Trophoblast cell (in vitro differentiated cells and primary cell): ENCODE measurements at regions not wholly inside any gene's neighbourhood (a gene's known extent, or its start where the extent isn't known, plus 50 kb on each side); places are given as distances from the start of the nearest gene placed in this dataset.

ENCODE experiments used
- DNase-seq, 2 donors: peaks; one replicate each; pipeline ENCODE4 v3.0.0-alpha.2; 2016
- H2AFZ ChIP-seq: 2 replicates; pipeline ENCODE4 v1.6.1; 2013; ENCODE audit warnings: low read length, moderate library complexity, mild to moderate bottlenecking; ENCODE audit not compliant: insufficient read depth, poor library complexity
- H2AK5ac ChIP-seq: 2 replicates; pipeline ENCODE4 v1.6.1; 2013; ENCODE audit warnings: mild to moderate bottlenecking, low read length
- H2BK120ac ChIP-seq: 2 replicates; pipeline ENCODE4 v1.6.1; 2013; ENCODE audit warnings: low read length, mild to moderate bottlenecking, moderate library complexity; ENCODE audit not compliant: insufficient read depth, poor library complexity
- H2BK12ac ChIP-seq: 2 replicates; pipeline ENCODE4 v1.6.1; 2013; ENCODE audit warnings: mild to moderate bottlenecking, low read length, moderate library complexity
- H2BK5ac ChIP-seq: 2 replicates; pipeline ENCODE4 v1.6.1; 2013; ENCODE audit warnings: low read length, low read depth, moderate library complexity, mild to moderate bottlenecking; ENCODE audit not compliant: poor library complexity
- H3K14ac ChIP-seq: 2 replicates; pipeline ENCODE4 v1.6.1; 2013; ENCODE audit warnings: mild to moderate bottlenecking, low read length
- H3K18ac ChIP-seq: 2 replicates; pipeline ENCODE4 v1.6.1; 2013; ENCODE audit warnings: mild to moderate bottlenecking, low read length
- H3K23ac ChIP-seq: 2 replicates; pipeline ENCODE4 v1.6.1; 2013; ENCODE audit warnings: low read length
- H3K27ac ChIP-seq: 2 replicates; pipeline ENCODE4 v1.5.1; 2013; ENCODE audit warnings: low read depth, mild to moderate bottlenecking, inconsistent platforms, low read length, moderate library complexity
- H3K27me3 ChIP-seq: 2 replicates; pipeline ENCODE4 v1.6.1; 2013; ENCODE audit warnings: inconsistent platforms, mild to moderate bottlenecking, low read length, moderate library complexity; ENCODE audit not compliant: insufficient read depth
- H3K36me3 ChIP-seq, 2 experiments: 1 replicate in 1 of 2; 2 replicates in 1 of 2; pipeline ENCODE4 v1.6.1; 2013; ENCODE audit warnings: low read length in 2 of 2, mild to moderate bottlenecking in 2 of 2, moderate library complexity in 1 of 2; ENCODE audit not compliant: insufficient read depth in 2 of 2, control insufficient read depth in 1 of 2
- H3K4ac ChIP-seq: 2 replicates; pipeline ENCODE4 v1.6.1; 2013; ENCODE audit warnings: low read depth, mild to moderate bottlenecking, low read length, moderate library complexity
- H3K4me1 ChIP-seq, 2 experiments: 1 replicate in 1 of 2; 2 replicates in 1 of 2; pipeline ENCODE4 v1.6.1; 2013; ENCODE audit warnings: low read length in 2 of 2, mild to moderate bottlenecking in 2 of 2, moderate library complexity in 1 of 2; ENCODE audit not compliant: insufficient read depth in 2 of 2, control insufficient read depth in 1 of 2
- H3K4me2 ChIP-seq: 2 replicates; pipeline ENCODE4 v1.6.1; 2013; ENCODE audit warnings: inconsistent platforms, mild to moderate bottlenecking, low read length, moderate library complexity
- H3K4me3 ChIP-seq: 2 replicates; pipeline ENCODE4 v1.5.1; 2013; ENCODE audit warnings: mild to moderate bottlenecking, low read depth, low read length, inconsistent platforms
- H3K79me1 ChIP-seq: one replicate; pipeline ENCODE4 v1.6.1; 2013; ENCODE audit warnings: low read length
- H3K79me2 ChIP-seq: 2 replicates; pipeline ENCODE4 v1.6.1; 2013; ENCODE audit warnings: low read length, mild to moderate bottlenecking; ENCODE audit not compliant: control insufficient read depth, insufficient read depth, poor library complexity
- H3K9ac ChIP-seq: 2 replicates; pipeline ENCODE4 v1.6.1; 2013; ENCODE audit warnings: mild to moderate bottlenecking, low read length
- H3K9me3 ChIP-seq: 2 replicates; pipeline ENCODE4 v1.6.1; 2013; ENCODE audit warnings: low read depth, mild to moderate bottlenecking, control low read depth, inconsistent platforms, low read length; ENCODE audit not compliant: insufficient read depth
- H4K12ac ChIP-seq: 2 replicates; pipeline ENCODE4 v1.6.1; 2013; ENCODE audit warnings: low read depth, mild to moderate bottlenecking, low read length, moderate library complexity
- H4K8ac ChIP-seq: 2 replicates; pipeline ENCODE4 v1.6.1; 2013; ENCODE audit warnings: low read depth, mild to moderate bottlenecking, low read length, moderate library complexity
- H4K91ac ChIP-seq: one replicate; pipeline ENCODE4 v1.6.1; 2013; ENCODE audit warnings: low read depth, mild to moderate bottlenecking, low read length, moderate library complexity
- WGBS: extraction: QIAGEN DNeasy Blood & Tissue Kit; methylation state at CpG from one replicate; pipeline ENCODE4 v1.1.7; 2013; ENCODE audit warnings: missing lambda C conversion rate; ENCODE audit not compliant: insufficient read length, insufficient coverage; ENCODE audit errors: extremely low coverage; 5-methylcytosine and 5-hydroxymethylcytosine counted together

GRCh38 chr12:95411057-95411456 lies 62.9 kb upstream of the METAP2 start:
- H4K12ac ChIP-seq = no peak overlapping the region
- DNase-seq = no peak
- no peak overlapping the region for H3K14ac ChIP-seq
- H3K18ac ChIP-seq = no peak overlapping the region
- no peak overlapping the region for H3K4me3 ChIP-seq
- H3K23ac ChIP-seq = no peak overlapping the region
- H3K79me1 ChIP-seq = no peaks in the 10 kb centered on the region
- H3K79me2 ChIP-seq = no peaks in the 10 kb centered on the region
- H3K27ac ChIP-seq = no peak overlapping the region
- H4K91ac ChIP-seq = no peak overlapping the region
- no peak overlapping the region for H3K4ac ChIP-seq
- H2BK120ac ChIP-seq = no peak overlapping the region
- no peak overlapping the region for H3K4me2 ChIP-seq
- no peak overlapping the region for H2AFZ ChIP-seq
- H4K8ac ChIP-seq = no peak overlapping the region
- no peaks in the 10 kb centered on the region for H3K36me3 ChIP-seq
- WGBS = no CpG with 5 or more reads among the region's 3 CpGs
- H3K9me3 ChIP-seq = no peaks in the 10 kb centered on the region
- H3K4me1 ChIP-seq = peaks cover 0 to 2% of the 10 kb centered on the region in 2 experiments
- H2AK5ac ChIP-seq = no peak overlapping the region
- H2BK12ac ChIP-seq = no peak overlapping the region
- H3K27me3 ChIP-seq = no peaks in the 10 kb centered on the region
- no peak overlapping the region for H2BK5ac ChIP-seq
- H3K9ac ChIP-seq = no peak overlapping the region

GRCh38 chr12:95411466-95411865 lies 62.5 kb upstream of the METAP2 start:
- H3K4me1 ChIP-seq = peaks cover 0 to under 1% of the 10 kb centered on the region in 2 experiments
- no peak overlapping the region for H3K14ac ChIP-seq
- H3K27me3 ChIP-seq = no peaks in the 10 kb centered on the region
- no peak overlapping the region for H2AFZ ChIP-seq
- H4K12ac ChIP-seq = no peak overlapping the region
- no peak overlapping the region for H2AK5ac ChIP-seq
- H3K79me1 ChIP-seq = no peaks in the 10 kb centered on the region
- H2BK12ac ChIP-seq = no peak overlapping the region
- H3K36me3 ChIP-seq = no peaks in the 10 kb centered on the region
- H3K9ac ChIP-seq = no peak overlapping the region
- DNase-seq = no peak
- H3K27ac ChIP-seq = no peak overlapping the region
- no peaks in the 10 kb centered on the region for H3K9me3 ChIP-seq
- no peak overlapping the region for H3K4me2 ChIP-seq
- no peak overlapping the region for H3K23ac ChIP-seq
- H3K79me2 ChIP-seq = no peaks in the 10 kb centered on the region
- no peak overlapping the region for H3K4me3 ChIP-seq
- H2BK120ac ChIP-seq = no peak overlapping the region
- no peak overlapping the region for H4K8ac ChIP-seq
- WGBS = no CpG with 5 or more reads among the region's 3 CpGs
- no peak overlapping the region for H2BK5ac ChIP-seq
- H3K4ac ChIP-seq = no peak overlapping the region
- no peak overlapping the region for H3K18ac ChIP-seq
- no peak overlapping the region for H4K91ac ChIP-seq

GRCh38 chr12:95412482-95413311 lies 61.3 kb upstream of the METAP2 start:
- DNase-seq = peak in 1 of 2 donors; percentile 57
- no peak overlapping the region for H3K18ac ChIP-seq

GRCh38 chr12:95413576-95413975 lies 60.4 kb upstream of the METAP2 start:
- Histone ChIP-seq H3K4me1 (no peaks in the 10 kb centered on the region), H3K4me3 (no peak overlapping the region), H3K4ac (no peak overlapping the region), H2AK5ac (no peak overlapping the region), H3K79me2 (no peaks in the 10 kb centered on the region), H3K36me3 (no peaks in the 10 kb centered on the region), H3K9me3 (no peaks in the 10 kb centered on the region), H3K23ac (no peak overlapping the region), H3K14ac (no peak overlapping the region), H2BK120ac (no peak overlapping the region), H2BK12ac (no peak overlapping the region), H3K4me2 (no peak overlapping the region), H3K27ac (no peak overlapping the region), H3K9ac (no peak overlapping the region), H2BK5ac (no peak overlapping the region), H3K79me1 (no peaks in the 10 kb centered on the region), H3K27me3 (no peaks in the 10 kb centered on the region), H4K12ac (no peak overlapping the region), H3K18ac (no peak overlapping the region), H4K8ac (no peak overlapping the region), H2AFZ (no peak overlapping the region), H4K91ac (no peak overlapping the region)
- no peak for DNase-seq
- WGBS = no CpG with 5 or more reads among the region's 3 CpGs

More at GRCh38 chr12:95412482-95413311, 61.3 kb upstream of the METAP2 start:
- no peaks in the 10 kb centered on the region for H3K79me2 ChIP-seq
- WGBS = no CpG with 5 or more reads among the region's 4 CpGs
- no peaks in the 10 kb centered on the region for H3K4me1 ChIP-seq
- H2AFZ ChIP-seq = no peak overlapping the region
- no peak overlapping the region for H3K4ac ChIP-seq
- no peaks in the 10 kb centered on the region for H3K27me3 ChIP-seq
- no peak overlapping the region for H3K27ac ChIP-seq
- H4K8ac ChIP-seq = no peak overlapping the region
- H2BK12ac ChIP-seq = no peak overlapping the region
- no peak overlapping the region for H4K91ac ChIP-seq
- H2BK120ac ChIP-seq = no peak overlapping the region
- no peak overlapping the region for H3K14ac ChIP-seq
- no peak overlapping the region for H2BK5ac ChIP-seq
- no peak overlapping the region for H3K4me3 ChIP-seq
- no peaks in the 10 kb centered on the region for H3K79me1 ChIP-seq
- H3K23ac ChIP-seq = no peak overlapping the region
- no peak overlapping the region for H4K12ac ChIP-seq
- no peaks in the 10 kb centered on the region for H3K9me3 ChIP-seq
- no peak overlapping the region for H2AK5ac ChIP-seq
- no peak overlapping the region for H3K9ac ChIP-seq
- H3K36me3 ChIP-seq = no peaks in the 10 kb centered on the region
- no peak overlapping the region for H3K4me2 ChIP-seq
